SK-N-SH treated with all-trans-retinoic acid at 6 μM for 48 hours (cell line): ENCODE measurements at regions not wholly inside any gene's neighbourhood (a gene's known extent, or its start where the extent isn't known, plus 50 kb on each side); places are given as distances from the start of the nearest gene placed in this dataset.

Experiments used
- ATAC-seq: fragments of 200-7000 bp; cut with Tn5 transposase; 3 replicates; pipeline ENCODE4 v1.9.1; 2020; ENCODE audit warnings: mild to moderate bottlenecking, moderate library complexity
- ARNTL ChIP-seq: fragments of 450-650 bp; formaldehyde crosslinking; IDR thresholded peaks from 2 replicates; pipeline ENCODE4 v1.5.0; 2020; ENCODE audit warnings: low read depth, mild to moderate bottlenecking, moderate library complexity, borderline replicate concordance
- BACH2 ChIP-seq: fragments of 250-450 bp; sonication (Bioruptor Pico); IDR thresholded peaks from 2 replicates; pipeline ENCODE4 v1.9.0; 2021; ENCODE audit warnings: mild to moderate bottlenecking, borderline replicate concordance
- CSDC2 ChIP-seq: fragments of 250-450 bp; sonication (Bioruptor Pico); IDR thresholded peaks from 2 replicates; pipeline ENCODE4 v1.5.0; 2020; ENCODE audit warnings: mild to moderate bottlenecking, moderate library complexity
- ESRRG ChIP-seq: fragments of 250-450 bp; sonication (Bioruptor Pico); IDR thresholded peaks from 2 replicates; pipeline ENCODE4 v1.6.1; 2021; ENCODE audit warnings: mild to moderate bottlenecking
- GLIS3 ChIP-seq: fragments of 250-450 bp; sonication (Bioruptor Pico); IDR thresholded peaks from 2 replicates; pipeline ENCODE4 v1.5.0; 2020; ENCODE audit warnings: mild to moderate bottlenecking, moderate library complexity
- ISL1 ChIP-seq: fragments of 250-450 bp; sonication (Bioruptor Pico); IDR thresholded peaks from 2 replicates; pipeline ENCODE4 v2.1.2; 2022; ENCODE audit warnings: mild to moderate bottlenecking, moderate library complexity
- OSR1 ChIP-seq: fragments of 250-450 bp; sonication (Bioruptor Pico); IDR thresholded peaks from 2 replicates; pipeline ENCODE4 v1.8.0; 2022; ENCODE audit warnings: moderate library complexity, mild to moderate bottlenecking, inconsistent platforms
- RARB ChIP-seq: fragments of 250-450 bp; sonication (Bioruptor Pico); IDR thresholded peaks from 2 replicates; pipeline ENCODE4 v1.8.0; 2021; ENCODE audit warnings: mild to moderate bottlenecking, moderate library complexity
- SNAI2 ChIP-seq: fragments of 250-450 bp; sonication (Bioruptor Pico); IDR thresholded peaks from 2 replicates; pipeline ENCODE4 v1.5.0; 2020; ENCODE audit warnings: mild to moderate bottlenecking, moderate library complexity
- TOX ChIP-seq: fragments of 250-450 bp; sonication (Bioruptor Pico); IDR thresholded peaks from 2 replicates; pipeline ENCODE4 v1.8.0; 2021; ENCODE audit warnings: mild to moderate bottlenecking, moderate library complexity, borderline replicate concordance
- ZC3H10 ChIP-seq: fragments of 250-450 bp; sonication (Bioruptor Pico); IDR thresholded peaks from 2 replicates; pipeline ENCODE4 v1.5.1; 2021; ENCODE audit warnings: mild to moderate bottlenecking, moderate library complexity
- ZFP3 ChIP-seq: fragments of 250-450 bp; sonication (Bioruptor Pico); IDR thresholded peaks from 2 replicates; pipeline ENCODE4 v1.5.0; 2020; ENCODE audit warnings: mild to moderate bottlenecking, moderate library complexity
- ZFP30 ChIP-seq: fragments of 450-650 bp; formaldehyde crosslinking; IDR thresholded peaks from 2 replicates; pipeline ENCODE4 v1.5.0; 2022; ENCODE audit warnings: mild to moderate bottlenecking, moderate library complexity
- ZNF565 ChIP-seq: fragments of 450-650 bp; formaldehyde crosslinking; conservative IDR thresholded peaks from 2 replicates; pipeline ENCODE4 v1.5.0; 2020; ENCODE audit warnings: low read depth, mild to moderate bottlenecking, moderate library complexity
- ZNF70 ChIP-seq: fragments of 450-650 bp; formaldehyde crosslinking; IDR thresholded peaks from 2 replicates; pipeline ENCODE4 v1.5.0; 2020; ENCODE audit warnings: mild to moderate bottlenecking, moderate library complexity
- ZNF8 ChIP-seq: fragments of 450-650 bp; formaldehyde crosslinking; IDR thresholded peaks from 2 replicates; pipeline ENCODE4 v1.5.0; 2020; ENCODE audit warnings: mild to moderate bottlenecking, moderate library complexity
- TF ChIP-seq, protein P1 (sequence below): fragments of 250-450 bp; sonication (Bioruptor Pico); IDR thresholded peaks from 2 replicates; pipeline ENCODE4 v1.5.1; 2020; ENCODE audit warnings: low read depth, mild to moderate bottlenecking, moderate library complexity
- TF ChIP-seq, protein P2 (sequence below): fragments of 250-450 bp; sonication (Bioruptor Pico); IDR thresholded peaks from 2 replicates; pipeline ENCODE4 v1.8.0; 2021; ENCODE audit warnings: low read depth, mild to moderate bottlenecking, moderate library complexity, borderline replicate concordance
- TF ChIP-seq, protein P3 (sequence below): fragments of 250-450 bp; sonication (Bioruptor Pico); IDR thresholded peaks from 2 replicates; pipeline ENCODE4 v1.8.0; 2020; ENCODE audit warnings: mild to moderate bottlenecking, moderate library complexity, borderline replicate concordance
- TF ChIP-seq, protein P4 (sequence below): fragments of 250-450 bp; sonication (Bioruptor Pico); IDR thresholded peaks from 2 replicates; pipeline ENCODE4 v1.5.0; 2020; ENCODE audit warnings: mild to moderate bottlenecking, moderate library complexity
- TF ChIP-seq, protein P5 (sequence below): fragments of 250-450 bp; sonication (Bioruptor Pico); IDR thresholded peaks from 2 replicates; pipeline ENCODE4 v1.5.1; 2021; ENCODE audit warnings: mild to moderate bottlenecking, moderate library complexity

DNA sequence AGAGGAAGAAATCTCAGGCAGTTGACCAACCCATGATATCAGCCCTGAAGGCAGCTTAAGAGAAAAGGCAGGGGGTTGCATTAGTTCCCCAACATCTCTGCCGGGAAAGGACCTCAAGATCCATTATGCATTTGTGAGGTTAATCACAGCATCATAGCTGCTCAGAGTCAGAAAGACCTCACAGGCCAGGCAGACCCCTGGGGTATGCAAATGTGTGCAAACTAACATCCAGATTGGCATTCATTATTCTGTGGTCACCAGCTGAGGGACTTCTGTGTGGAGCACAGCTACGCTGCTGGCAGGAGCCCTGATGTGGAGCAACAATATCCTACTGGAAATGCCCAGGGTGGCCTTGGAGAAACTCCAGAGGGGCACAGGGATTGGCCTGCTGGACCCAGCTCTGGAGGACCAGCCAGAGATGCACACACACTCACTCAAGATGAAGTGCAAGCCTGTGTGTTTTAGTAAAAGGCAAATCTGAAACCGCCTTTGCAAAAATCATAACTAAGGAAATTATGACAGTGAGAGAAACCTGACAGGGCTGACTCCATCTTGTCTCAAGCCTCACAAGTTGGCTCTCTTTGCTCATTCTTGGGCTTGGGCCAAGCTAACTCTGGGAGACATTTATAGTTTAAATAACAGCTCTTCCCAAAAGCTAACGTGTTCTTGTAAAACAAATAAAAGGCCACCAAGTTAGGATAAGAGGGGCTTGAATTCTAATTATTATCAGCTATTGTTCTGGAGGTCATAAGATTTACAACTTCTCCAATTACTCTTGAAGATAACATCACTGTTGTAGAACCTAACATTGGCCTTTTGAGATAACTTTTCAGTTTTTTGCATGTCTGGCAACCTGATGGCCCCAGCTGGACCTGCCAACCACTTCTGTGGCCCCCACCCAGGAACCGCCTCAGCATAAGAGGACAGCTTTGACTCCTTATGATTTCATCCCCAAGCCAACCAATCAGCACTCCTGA lies 257.1 kb downstream of the UACA start:
- peak; percentile 19 for ATAC-seq
- peak; percentile 81 for TF ChIP-seq CSDC2 (CRISPR knock-in tag)
- TF ChIP-seq ZFP3 (CRISPR knock-in tag): peak; percentile 59
- TF ChIP-seq ESRRG: no peak
- TF ChIP-seq, all 23 proteins: peak for 2

DNA sequence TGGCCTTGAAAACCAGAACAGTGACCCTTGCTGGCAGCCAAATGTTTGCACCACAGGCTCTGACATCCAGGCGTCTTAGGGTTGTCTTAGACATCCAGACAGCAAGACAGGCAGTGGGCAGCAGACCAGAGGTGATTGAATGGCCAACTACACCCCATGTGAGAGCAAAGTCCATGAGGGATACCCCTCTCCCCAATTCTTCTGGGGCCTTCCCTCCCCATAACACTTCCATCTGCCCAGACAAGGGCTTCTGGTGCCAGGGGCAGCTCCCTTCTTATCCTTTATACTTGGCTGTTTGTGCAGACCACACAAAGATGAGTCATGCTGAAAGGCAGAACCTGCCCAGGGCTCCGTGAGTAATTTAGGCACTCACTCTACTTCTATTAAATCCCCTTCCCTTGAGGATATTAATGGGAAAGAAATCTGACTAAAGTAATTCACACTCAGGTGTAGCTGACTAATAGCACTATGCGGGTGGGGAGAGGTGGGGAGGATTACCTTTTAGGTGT lies 257.9 kb downstream of the UACA start:
- peak; percentile 87 for ATAC-seq

DNA sequence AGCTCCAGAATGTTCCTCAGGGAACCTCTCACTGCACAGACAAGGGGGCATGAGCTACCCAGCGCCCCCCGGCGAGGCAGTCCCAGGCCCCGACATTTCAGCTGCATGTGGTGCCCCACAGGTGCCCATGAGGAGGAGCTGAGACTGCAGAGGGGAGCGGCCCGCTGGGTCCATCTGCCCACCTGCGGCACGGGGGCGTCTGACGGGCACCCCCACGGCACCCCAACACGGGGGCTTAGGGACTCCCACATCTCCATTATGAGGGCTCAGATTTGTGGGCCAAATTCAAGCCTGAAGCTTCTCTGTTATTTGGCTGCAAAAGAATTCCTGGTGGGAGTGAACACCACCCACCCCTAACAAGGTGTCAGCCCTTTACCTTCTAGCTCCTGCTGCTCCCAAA lies 258.4 kb downstream of the UACA start:
- no peak for TF ChIP-seq ZNF565 (CRISPR knock-in tag)
- TF ChIP-seq ZFP30 (CRISPR knock-in tag): no peak
- no peak for TF ChIP-seq CSDC2 (CRISPR knock-in tag)
- no peak for TF ChIP-seq ZC3H10 (CRISPR knock-in tag)
- TF ChIP-seq, protein P1, sequence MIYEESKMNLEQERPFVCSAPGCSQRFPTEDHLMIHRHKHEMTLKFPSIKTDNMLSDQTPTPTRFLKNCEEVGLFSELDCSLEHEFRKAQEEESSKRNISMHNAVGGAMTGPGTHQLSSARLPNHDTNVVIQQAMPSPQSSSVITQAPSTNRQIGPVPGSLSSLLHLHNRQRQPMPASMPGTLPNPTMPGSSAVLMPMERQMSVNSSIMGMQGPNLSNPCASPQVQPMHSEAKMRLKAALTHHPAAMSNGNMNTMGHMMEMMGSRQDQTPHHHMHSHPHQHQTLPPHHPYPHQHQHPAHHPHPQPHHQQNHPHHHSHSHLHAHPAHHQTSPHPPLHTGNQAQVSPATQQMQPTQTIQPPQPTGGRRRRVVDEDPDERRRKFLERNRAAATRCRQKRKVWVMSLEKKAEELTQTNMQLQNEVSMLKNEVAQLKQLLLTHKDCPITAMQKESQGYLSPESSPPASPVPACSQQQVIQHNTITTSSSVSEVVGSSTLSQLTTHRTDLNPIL (CRISPR knock-in tag): no peak
- TF ChIP-seq, protein P2, sequence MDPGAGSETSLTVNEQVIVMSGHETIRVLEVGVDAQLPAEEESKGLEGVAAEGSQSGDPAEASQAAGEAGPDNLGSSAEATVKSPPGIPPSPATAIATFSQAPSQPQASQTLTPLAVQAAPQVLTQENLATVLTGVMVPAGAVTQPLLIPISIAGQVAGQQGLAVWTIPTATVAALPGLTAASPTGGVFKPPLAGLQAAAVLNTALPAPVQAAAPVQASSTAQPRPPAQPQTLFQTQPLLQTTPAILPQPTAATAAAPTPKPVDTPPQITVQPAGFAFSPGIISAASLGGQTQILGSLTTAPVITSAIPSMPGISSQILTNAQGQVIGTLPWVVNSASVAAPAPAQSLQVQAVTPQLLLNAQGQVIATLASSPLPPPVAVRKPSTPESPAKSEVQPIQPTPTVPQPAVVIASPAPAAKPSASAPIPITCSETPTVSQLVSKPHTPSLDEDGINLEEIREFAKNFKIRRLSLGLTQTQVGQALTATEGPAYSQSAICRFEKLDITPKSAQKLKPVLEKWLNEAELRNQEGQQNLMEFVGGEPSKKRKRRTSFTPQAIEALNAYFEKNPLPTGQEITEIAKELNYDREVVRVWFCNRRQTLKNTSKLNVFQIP (CRISPR knock-in tag): no peak
- no peak for TF ChIP-seq OSR1 (CRISPR knock-in tag)
- TF ChIP-seq ESRRG: no peak
- TF ChIP-seq ZFP3 (CRISPR knock-in tag): no peak
- no peak for TF ChIP-seq RARB (CRISPR knock-in tag)
- no peak for TF ChIP-seq GLIS3 (CRISPR knock-in tag)
- TF ChIP-seq, protein P3, sequence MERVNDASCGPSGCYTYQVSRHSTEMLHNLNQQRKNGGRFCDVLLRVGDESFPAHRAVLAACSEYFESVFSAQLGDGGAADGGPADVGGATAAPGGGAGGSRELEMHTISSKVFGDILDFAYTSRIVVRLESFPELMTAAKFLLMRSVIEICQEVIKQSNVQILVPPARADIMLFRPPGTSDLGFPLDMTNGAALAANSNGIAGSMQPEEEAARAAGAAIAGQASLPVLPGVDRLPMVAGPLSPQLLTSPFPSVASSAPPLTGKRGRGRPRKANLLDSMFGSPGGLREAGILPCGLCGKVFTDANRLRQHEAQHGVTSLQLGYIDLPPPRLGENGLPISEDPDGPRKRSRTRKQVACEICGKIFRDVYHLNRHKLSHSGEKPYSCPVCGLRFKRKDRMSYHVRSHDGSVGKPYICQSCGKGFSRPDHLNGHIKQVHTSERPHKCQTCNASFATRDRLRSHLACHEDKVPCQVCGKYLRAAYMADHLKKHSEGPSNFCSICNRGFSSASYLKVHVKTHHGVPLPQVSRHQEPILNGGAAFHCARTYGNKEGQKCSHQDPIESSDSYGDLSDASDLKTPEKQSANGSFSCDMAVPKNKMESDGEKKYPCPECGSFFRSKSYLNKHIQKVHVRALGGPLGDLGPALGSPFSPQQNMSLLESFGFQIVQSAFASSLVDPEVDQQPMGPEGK: no peak
- TF ChIP-seq ISL1: no peak
- TF ChIP-seq, protein P4, sequence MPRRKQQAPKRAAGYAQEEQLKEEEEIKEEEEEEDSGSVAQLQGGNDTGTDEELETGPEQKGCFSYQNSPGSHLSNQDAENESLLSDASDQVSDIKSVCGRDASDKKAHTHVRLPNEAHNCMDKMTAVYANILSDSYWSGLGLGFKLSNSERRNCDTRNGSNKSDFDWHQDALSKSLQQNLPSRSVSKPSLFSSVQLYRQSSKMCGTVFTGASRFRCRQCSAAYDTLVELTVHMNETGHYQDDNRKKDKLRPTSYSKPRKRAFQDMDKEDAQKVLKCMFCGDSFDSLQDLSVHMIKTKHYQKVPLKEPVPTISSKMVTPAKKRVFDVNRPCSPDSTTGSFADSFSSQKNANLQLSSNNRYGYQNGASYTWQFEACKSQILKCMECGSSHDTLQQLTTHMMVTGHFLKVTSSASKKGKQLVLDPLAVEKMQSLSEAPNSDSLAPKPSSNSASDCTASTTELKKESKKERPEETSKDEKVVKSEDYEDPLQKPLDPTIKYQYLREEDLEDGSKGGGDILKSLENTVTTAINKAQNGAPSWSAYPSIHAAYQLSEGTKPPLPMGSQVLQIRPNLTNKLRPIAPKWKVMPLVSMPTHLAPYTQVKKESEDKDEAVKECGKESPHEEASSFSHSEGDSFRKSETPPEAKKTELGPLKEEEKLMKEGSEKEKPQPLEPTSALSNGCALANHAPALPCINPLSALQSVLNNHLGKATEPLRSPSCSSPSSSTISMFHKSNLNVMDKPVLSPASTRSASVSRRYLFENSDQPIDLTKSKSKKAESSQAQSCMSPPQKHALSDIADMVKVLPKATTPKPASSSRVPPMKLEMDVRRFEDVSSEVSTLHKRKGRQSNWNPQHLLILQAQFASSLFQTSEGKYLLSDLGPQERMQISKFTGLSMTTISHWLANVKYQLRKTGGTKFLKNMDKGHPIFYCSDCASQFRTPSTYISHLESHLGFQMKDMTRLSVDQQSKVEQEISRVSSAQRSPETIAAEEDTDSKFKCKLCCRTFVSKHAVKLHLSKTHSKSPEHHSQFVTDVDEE: no peak
- no peak for TF ChIP-seq ARNTL (CRISPR knock-in tag)
- no peak for TF ChIP-seq TOX (CRISPR knock-in tag)
- no peak for TF ChIP-seq BACH2 (CRISPR knock-in tag)
- TF ChIP-seq SNAI2 (CRISPR knock-in tag): no peak
- TF ChIP-seq, all 23 proteins: peak for 0
- ATAC-seq: no peak

More for the DNA sequence above, 257.9 kb downstream of the UACA start:
- TF ChIP-seq ISL1 (no peak; the same call in 1 of the 2 replicates), TOX (CRISPR knock-in tag) (no peak), ZC3H10 (CRISPR knock-in tag) (no peak), ZFP3 (CRISPR knock-in tag) (0 out of 2 replicates have a peak, but pooled peaks have one; percentile 32), ESRRG (no peak)

DNA sequence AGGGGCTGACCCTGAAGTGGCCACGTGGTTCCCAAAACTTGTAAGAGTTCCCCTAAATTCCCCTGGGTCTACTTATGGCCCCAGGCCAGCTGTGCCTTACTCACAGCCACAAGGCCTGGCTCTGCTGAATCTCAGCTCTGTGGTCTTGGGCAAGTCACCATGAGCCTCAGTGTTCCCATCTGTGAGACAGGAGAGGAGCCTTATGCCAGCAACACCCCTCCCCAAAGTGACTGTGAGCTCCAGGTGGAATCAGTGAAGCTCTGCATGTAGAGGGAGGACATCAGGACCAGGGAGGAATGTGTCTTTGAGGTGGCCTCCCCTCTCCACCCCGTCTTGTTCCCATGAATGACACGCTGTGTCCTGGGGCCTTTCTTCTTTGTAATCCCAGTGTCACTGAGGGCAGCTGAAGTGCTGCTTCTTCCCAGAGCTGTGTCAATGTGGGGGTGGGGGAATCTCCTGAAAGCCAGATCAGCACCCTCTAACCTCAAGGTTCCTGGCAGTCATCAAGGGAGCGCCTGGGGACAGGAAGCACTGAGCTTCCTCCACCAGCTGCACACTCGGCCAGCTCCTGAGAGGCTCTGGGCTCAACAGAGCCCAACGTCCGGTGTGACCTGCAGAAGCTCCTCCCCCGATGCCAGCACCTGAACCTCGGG lies 258.9 kb downstream of the UACA start:
- no peak for ATAC-seq
- TF ChIP-seq, protein P5, sequence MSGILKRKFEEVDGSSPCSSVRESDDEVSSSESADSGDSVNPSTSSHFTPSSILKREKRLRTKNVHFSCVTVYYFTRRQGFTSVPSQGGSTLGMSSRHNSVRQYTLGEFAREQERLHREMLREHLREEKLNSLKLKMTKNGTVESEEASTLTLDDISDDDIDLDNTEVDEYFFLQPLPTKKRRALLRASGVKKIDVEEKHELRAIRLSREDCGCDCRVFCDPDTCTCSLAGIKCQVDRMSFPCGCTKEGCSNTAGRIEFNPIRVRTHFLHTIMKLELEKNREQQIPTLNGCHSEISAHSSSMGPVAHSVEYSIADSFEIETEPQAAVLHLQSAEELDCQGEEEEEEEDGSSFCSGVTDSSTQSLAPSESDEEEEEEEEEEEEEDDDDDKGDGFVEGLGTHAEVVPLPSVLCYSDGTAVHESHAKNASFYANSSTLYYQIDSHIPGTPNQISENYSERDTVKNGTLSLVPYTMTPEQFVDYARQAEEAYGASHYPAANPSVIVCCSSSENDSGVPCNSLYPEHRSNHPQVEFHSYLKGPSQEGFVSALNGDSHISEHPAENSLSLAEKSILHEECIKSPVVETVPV (CRISPR knock-in tag): no peak
- TF ChIP-seq ZNF8: no peak
- no peak for TF ChIP-seq TOX (CRISPR knock-in tag)
- TF ChIP-seq SNAI2 (CRISPR knock-in tag): no peak
- no peak for TF ChIP-seq ZNF70 (CRISPR knock-in tag)
- TF ChIP-seq, protein P2 (CRISPR knock-in tag): no peak
- no peak for TF ChIP-seq GLIS3 (CRISPR knock-in tag)
- no peak for TF ChIP-seq ZC3H10 (CRISPR knock-in tag)
